Activated CD4-positive, alpha-beta memory T cell treated with anti-CD3 and anti-CD28 coated beads, Interleukin-2, amount 10 ng/mL, durations not matched to agents 7 days and 5 days (primary cell): ENCODE measurements at regions not wholly inside any gene's neighbourhood (a gene's known extent, or its start where the extent isn't known, plus 50 kb on each side); places are given as distances from the start of the nearest gene placed in this dataset.

Source experiments
- CTCF ChIA-PET: fragments of 350-600 bp; sonication (Branson Sonifier 250); formaldehyde crosslinking; loops from one replicate; lab custom pipeline; 2021; ENCODE audit warnings: antibody characterized with exemption, inconsistent platforms; lab: Charles Lee
- POLR2A ChIA-PET: fragments of 350-600 bp; sonication (Branson Sonifier 250); formaldehyde crosslinking; loops from one replicate; lab custom pipeline; 2021; ENCODE audit warnings: antibody characterized with exemption; lab: Charles Lee
- DNase-seq: peaks from one replicate; pipeline ENCODE4 v3.0.0-alpha.2; 2020
- H3K27ac Mint-ChIP-seq: one replicate; pipeline ENCODE4 v1.8.0; 2021; ENCODE audit warnings: mild to moderate bottlenecking, mixed read lengths
- H3K27me3 Mint-ChIP-seq: one replicate; pipeline ENCODE4 v1.8.0; 2021; ENCODE audit warnings: mixed read lengths
- H3K36me3 Mint-ChIP-seq: one replicate; pipeline ENCODE4 v1.8.0; 2021; ENCODE audit warnings: low read depth, mixed read lengths
- H3K4me1 Mint-ChIP-seq: one replicate; pipeline ENCODE4 v1.8.0; 2021; ENCODE audit warnings: mixed read lengths
- H3K4me3 Mint-ChIP-seq: one replicate; pipeline ENCODE4 v1.8.0; 2021; ENCODE audit warnings: mild to moderate bottlenecking, mixed read lengths
- H3K9me3 Mint-ChIP-seq: one replicate; pipeline ENCODE4 v1.8.0; 2021; ENCODE audit warnings: mixed read lengths

GRCh38 chr22:48391820-48392219 is 1435.9 kb downstream of the BRD1 start:
- ChIA-PET POLR2A (no interaction called here), CTCF (no interaction called here)
- Mint-ChIP-seq H3K4me3 (no peak overlapping the region), H3K9me3 (no peaks in the 10 kb centered on the region), H3K4me1 (no peaks in the 10 kb centered on the region), H3K36me3 (no peaks in the 10 kb centered on the region), H3K27ac (no peak overlapping the region), H3K27me3 (no peaks in the 10 kb centered on the region)
- DNase-seq, result no peak

- Mint-ChIP-seq H3K36me3 (no peaks in the 10 kb centered on the region), H3K27ac (no peak overlapping the region), H3K27me3 (no peaks in the 10 kb centered on the region), H3K4me1 (no peaks in the 10 kb centered on the region), H3K9me3 (no peaks in the 10 kb centered on the region), H3K4me3 (no peak overlapping the region)
- DNase-seq, result no peak
- ChIA-PET POLR2A (no interaction called here), CTCF (no interaction called here)
These were observed 1436.4 kb downstream of the BRD1 start for GRCh38 chr22:48391171-48391711.

- DNase-seq, result no peak
- Mint-ChIP-seq H3K27ac (no peak overlapping the region), H3K36me3 (no peaks in the 10 kb centered on the region), H3K4me3 (no peak overlapping the region), H3K9me3 (no peaks in the 10 kb centered on the region), H3K27me3 (no peaks in the 10 kb centered on the region), H3K4me1 (no peaks in the 10 kb centered on the region)
- ChIA-PET POLR2A (no interaction called here), CTCF (no interaction called here)
These were observed 1437.8 kb downstream of the BRD1 start for GRCh38 chr22:48389916-48390315.

- no peaks in the 10 kb centered on the region for H3K4me1 Mint-ChIP-seq
- CTCF ChIA-PET, result no interaction called here
- no peaks in the 10 kb centered on the region for H3K36me3 Mint-ChIP-seq
- DNase-seq, result no peak
- peaks cover 5% of the 10 kb centered on the region for H3K9me3 Mint-ChIP-seq
- H3K4me3 Mint-ChIP-seq, result no peak overlapping the region
- H3K27me3 Mint-ChIP-seq, result no peaks in the 10 kb centered on the region
- no peak overlapping the region for H3K27ac Mint-ChIP-seq
- POLR2A ChIA-PET, result no interaction called here
These were observed 1445.5 kb downstream of the BRD1 start for GRCh38 chr22:48382197-48382596.

GRCh38 chr22:48380016-48380665 is 1447.5 kb downstream of the BRD1 start:
- POLR2A ChIA-PET, result no interaction called here
- H3K27me3 Mint-ChIP-seq, result no peaks in the 10 kb centered on the region
- H3K36me3 Mint-ChIP-seq, result no peaks in the 10 kb centered on the region
- DNase-seq, result no peak
- no peak overlapping the region for H3K27ac Mint-ChIP-seq
- H3K4me1 Mint-ChIP-seq, result no peaks in the 10 kb centered on the region
- CTCF ChIA-PET, result no interaction called here
- H3K4me3 Mint-ChIP-seq, result no peak overlapping the region
- peaks cover 5% of the 10 kb centered on the region for H3K9me3 Mint-ChIP-seq

GRCh38 chr22:48379371-48379770 is 1448.3 kb downstream of the BRD1 start:
- CTCF ChIA-PET, result no interaction called here
- H3K27ac Mint-ChIP-seq, result no peak overlapping the region
- no peak overlapping the region for H3K4me3 Mint-ChIP-seq
- H3K4me1 Mint-ChIP-seq, result no peaks in the 10 kb centered on the region
- H3K27me3 Mint-ChIP-seq, result no peaks in the 10 kb centered on the region
- POLR2A ChIA-PET, result no interaction called here
- no peak for DNase-seq
- peaks cover 5% of the 10 kb centered on the region for H3K9me3 Mint-ChIP-seq
- H3K36me3 Mint-ChIP-seq, result no peaks in the 10 kb centered on the region

GRCh38 chr22:48378673-48379072 is 1449.0 kb downstream of the BRD1 start:
- CTCF ChIA-PET, result no interaction called here
- no peaks in the 10 kb centered on the region for H3K4me1 Mint-ChIP-seq
- H3K27ac Mint-ChIP-seq, result no peak overlapping the region
- no peaks in the 10 kb centered on the region for H3K27me3 Mint-ChIP-seq
- POLR2A ChIA-PET, result no interaction called here
- no peaks in the 10 kb centered on the region for H3K36me3 Mint-ChIP-seq
- H3K4me3 Mint-ChIP-seq, result no peak overlapping the region
- H3K9me3 Mint-ChIP-seq, result peaks cover 2% of the 10 kb centered on the region
- DNase-seq, result no peak

GRCh38 chr22:48376936-48377712 is 1450.5 kb downstream of the BRD1 start:
- ChIA-PET POLR2A (no interaction called here), CTCF (no interaction called here)
- H3K4me1 Mint-ChIP-seq, result no peaks in the 10 kb centered on the region
- no peak overlapping the region for H3K4me3 Mint-ChIP-seq
- no peaks in the 10 kb centered on the region for H3K36me3 Mint-ChIP-seq
- no peak overlapping the region for H3K27ac Mint-ChIP-seq
- DNase-seq, result no peak
- H3K27me3 Mint-ChIP-seq, result no peaks in the 10 kb centered on the region
- H3K9me3 Mint-ChIP-seq, result peaks cover 2% of the 10 kb centered on the region

- no peak overlapping the region for H3K27ac Mint-ChIP-seq
- CTCF ChIA-PET, result no interaction called here
- H3K27me3 Mint-ChIP-seq, result no peaks in the 10 kb centered on the region
- DNase-seq, result no peak
- POLR2A ChIA-PET, result no interaction called here
- no peaks in the 10 kb centered on the region for H3K9me3 Mint-ChIP-seq
- no peaks in the 10 kb centered on the region for H3K4me1 Mint-ChIP-seq
- H3K36me3 Mint-ChIP-seq, result no peaks in the 10 kb centered on the region
- no peak overlapping the region for H3K4me3 Mint-ChIP-seq
These were observed 1451.2 kb downstream of the BRD1 start for GRCh38 chr22:48376428-48376827.

GRCh38 chr22:48373626-48374173 is 1454.0 kb downstream of the BRD1 start:
- H3K9me3 Mint-ChIP-seq, result no peaks in the 10 kb centered on the region
- H3K4me3 Mint-ChIP-seq, result no peak overlapping the region
- no peak for DNase-seq
- ChIA-PET POLR2A (no interaction called here), CTCF (no interaction called here)
- no peaks in the 10 kb centered on the region for H3K36me3 Mint-ChIP-seq
- H3K27ac Mint-ChIP-seq, result no peak overlapping the region
- H3K27me3 Mint-ChIP-seq, result no peaks in the 10 kb centered on the region
- no peaks in the 10 kb centered on the region for H3K4me1 Mint-ChIP-seq

- H3K36me3 Mint-ChIP-seq, result no peaks in the 10 kb centered on the region
- no peaks in the 10 kb centered on the region for H3K9me3 Mint-ChIP-seq
- CTCF ChIA-PET, result no interaction called here
- H3K4me3 Mint-ChIP-seq, result no peak overlapping the region
- DNase-seq, result no peak
- no peak overlapping the region for H3K27ac Mint-ChIP-seq
- no peaks in the 10 kb centered on the region for H3K4me1 Mint-ChIP-seq
- POLR2A ChIA-PET, result no interaction called here
- no peaks in the 10 kb centered on the region for H3K27me3 Mint-ChIP-seq
These were observed 1455.3 kb downstream of the BRD1 start for GRCh38 chr22:48372390-48372789.

- Mint-ChIP-seq H3K4me3 (no peak overlapping the region), H3K27ac (no peak overlapping the region), H3K36me3 (no peaks in the 10 kb centered on the region), H3K4me1 (no peaks in the 10 kb centered on the region), H3K9me3 (no peaks in the 10 kb centered on the region), H3K27me3 (no peaks in the 10 kb centered on the region)
- POLR2A ChIA-PET, result no interaction called here
- no peak for DNase-seq
- CTCF ChIA-PET, result no interaction called here
These were observed 1456.3 kb downstream of the BRD1 start for GRCh38 chr22:48371391-48371790.

- H3K4me3 Mint-ChIP-seq, result no peak overlapping the region
- CTCF ChIA-PET, result no interaction called here
- no peaks in the 10 kb centered on the region for H3K9me3 Mint-ChIP-seq
- H3K36me3 Mint-ChIP-seq, result no peaks in the 10 kb centered on the region
- H3K27ac Mint-ChIP-seq, result no peak overlapping the region
- no peaks in the 10 kb centered on the region for H3K27me3 Mint-ChIP-seq
- no peaks in the 10 kb centered on the region for H3K4me1 Mint-ChIP-seq
- no peak for DNase-seq
- POLR2A ChIA-PET, result no interaction called here
These were observed 1457.0 kb downstream of the BRD1 start for GRCh38 chr22:48370508-48371325.
